Lower leg skin (tissue), 4 donors: ENCODE measurements at regions not wholly inside any gene's neighbourhood (a gene's known extent, or its start where the extent isn't known, plus 50 kb on each side); places are given as distances from the start of the nearest gene placed in this dataset.
"Not testable (repeated sequence)": the region's sequence is repeated elsewhere in the genome, so short reads cannot be mapped to it uniquely, and the experiment has no call there.

ENCODE experiments used
- DNase-seq, 2 donors: peaks; one replicate each; pipeline ENCODE4 v3.0.0-alpha.2; 2019; ENCODE audit warnings: low spot score in 2 of 2
- H3K4me3 ChIP-seq: fragments of 200-600 bp; sonication (generic); 2 replicates; pipeline ENCODE4 v1.5.1; 2017; ENCODE audit warnings: mild to moderate bottlenecking, low read depth; ENCODE audit not compliant: poor library complexity, severe bottlenecking
- POLR2A ChIP-seq, 2 donors: fragments of 450-650 bp; IDR thresholded peaks; one replicate each; pipeline ENCODE4 v1.6.1; 2016 to 2017; ENCODE audit warnings: antibody characterized with exemption in 2 of 2, mild to moderate bottlenecking in 1 of 2, moderate library complexity in 1 of 2
- WGBS, 2 donors: methylation state at CpG; one replicate each; pipeline ENCODE4 v1.1.5; 2018; 5-methylcytosine and 5-hydroxymethylcytosine counted together
- intact Hi-C: fragments of 100-400 bp; cut with DNase I; formaldehyde crosslinking; loops from one replicate; pipeline ENCODE4 v1.15.0; 2023; ENCODE audit warnings: low total_unique reads
- TF ChIP-seq, protein P1 (sequence below), 3 donors: fragments of 450-650 bp; IDR thresholded peaks; one replicate each; pipeline ENCODE4 v1.5.1; 2016; ENCODE audit warnings: antibody characterized with exemption in 3 of 3, mild to moderate bottlenecking in 3 of 3, moderate library complexity in 2 of 3

DNA sequence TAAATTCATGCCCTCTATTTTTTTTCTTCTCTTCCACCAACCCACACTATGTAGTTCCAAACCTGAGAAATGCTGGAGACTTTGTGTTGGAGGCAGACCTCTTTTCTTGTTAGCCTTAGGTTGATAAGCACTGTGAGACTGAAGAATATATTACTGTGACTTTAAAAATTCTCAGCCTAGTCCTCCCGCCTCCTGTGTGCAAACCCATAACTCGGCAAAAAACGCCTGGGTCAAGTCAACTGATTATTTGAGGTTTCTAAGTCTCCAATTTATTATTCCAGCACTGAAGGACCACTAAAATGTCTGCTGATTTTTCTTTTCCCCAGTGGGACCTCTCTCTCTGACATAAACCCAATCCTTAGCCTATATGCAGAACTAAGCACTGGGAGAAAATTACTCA is 1946.0 kb upstream of the RAG2 start:
- WGBS, 2 donors, result 68 to 78% methylated on average over 3 of the region's 3 CpGs
- intact Hi-C loops, result no loop called here
- TF ChIP-seq POLR2A (IDR thresholded peaks at IDR 0.05), result no peak
- TF ChIP-seq, protein P1, sequence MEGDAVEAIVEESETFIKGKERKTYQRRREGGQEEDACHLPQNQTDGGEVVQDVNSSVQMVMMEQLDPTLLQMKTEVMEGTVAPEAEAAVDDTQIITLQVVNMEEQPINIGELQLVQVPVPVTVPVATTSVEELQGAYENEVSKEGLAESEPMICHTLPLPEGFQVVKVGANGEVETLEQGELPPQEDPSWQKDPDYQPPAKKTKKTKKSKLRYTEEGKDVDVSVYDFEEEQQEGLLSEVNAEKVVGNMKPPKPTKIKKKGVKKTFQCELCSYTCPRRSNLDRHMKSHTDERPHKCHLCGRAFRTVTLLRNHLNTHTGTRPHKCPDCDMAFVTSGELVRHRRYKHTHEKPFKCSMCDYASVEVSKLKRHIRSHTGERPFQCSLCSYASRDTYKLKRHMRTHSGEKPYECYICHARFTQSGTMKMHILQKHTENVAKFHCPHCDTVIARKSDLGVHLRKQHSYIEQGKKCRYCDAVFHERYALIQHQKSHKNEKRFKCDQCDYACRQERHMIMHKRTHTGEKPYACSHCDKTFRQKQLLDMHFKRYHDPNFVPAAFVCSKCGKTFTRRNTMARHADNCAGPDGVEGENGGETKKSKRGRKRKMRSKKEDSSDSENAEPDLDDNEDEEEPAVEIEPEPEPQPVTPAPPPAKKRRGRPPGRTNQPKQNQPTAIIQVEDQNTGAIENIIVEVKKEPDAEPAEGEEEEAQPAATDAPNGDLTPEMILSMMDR (IDR thresholded peaks at IDR 0.05), result no peak
- no peak for DNase-seq
- no peak overlapping the region for H3K4me3 ChIP-seq

DNA sequence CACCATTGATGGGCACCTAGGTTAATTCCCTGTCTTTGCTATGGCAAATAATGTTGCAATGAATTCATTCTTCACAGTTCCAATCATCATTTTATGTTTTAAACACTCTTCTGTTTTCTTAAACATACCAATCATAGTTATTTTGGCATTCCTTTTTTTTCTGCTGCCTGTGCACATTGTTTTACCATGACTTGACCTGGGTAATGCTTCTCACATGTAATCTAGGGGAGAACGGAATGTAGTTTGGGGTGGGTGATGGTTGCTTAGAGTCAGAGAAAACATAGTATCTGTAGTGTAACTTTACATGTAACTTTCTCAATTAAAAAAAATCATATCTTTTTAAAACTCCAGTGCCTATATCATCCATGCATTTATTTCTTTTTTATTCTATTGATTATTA is 1945.3 kb upstream of the RAG2 start:
- WGBS, 2 donors, result 68 to 70% methylated on average over 1 of the region's 1 CpG
- TF ChIP-seq, protein P1 (IDR thresholded peaks at IDR 0.05), result no peak
- no peak for TF ChIP-seq POLR2A (IDR thresholded peaks at IDR 0.05)
- intact Hi-C loops, result no loop called here
- no peak overlapping the region for H3K4me3 ChIP-seq
- DNase-seq, result no peak

GRCh38 chr11:38538866-38539680 is 1941.0 kb upstream of the RAG2 start:
- no peak for TF ChIP-seq POLR2A (IDR thresholded peaks at IDR 0.05)
- TF ChIP-seq, protein P1 (IDR thresholded peaks at IDR 0.05), result no peak
- intact Hi-C loops, result no loop called here
- 53 to 55% methylated on average over 6 of the region's 6 CpGs for WGBS, 2 donors

DNA sequence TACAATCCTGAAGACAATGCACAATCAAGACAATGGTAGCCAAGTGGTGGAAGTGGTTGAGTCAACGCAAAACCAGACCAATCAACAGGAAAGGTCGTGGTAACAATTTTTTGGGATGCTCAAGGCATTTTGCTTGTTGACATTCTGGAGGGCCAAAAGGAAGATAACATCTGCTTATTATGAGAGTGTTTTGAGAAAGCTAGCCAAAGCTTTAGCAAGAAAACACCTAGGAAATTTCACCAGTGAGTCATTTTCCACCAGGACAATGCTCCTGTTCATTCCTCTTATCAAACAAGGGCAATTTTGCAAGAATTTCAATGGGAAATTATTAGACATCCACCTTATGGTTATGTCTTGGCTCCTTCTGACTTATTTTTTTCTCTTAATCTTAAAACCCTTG is 1932.2 kb upstream of the RAG2 start:
- no peak overlapping the region for H3K4me3 ChIP-seq
- 64 to 72% methylated on average over 2 of the region's 2 CpGs for WGBS, 2 donors
- TF ChIP-seq, protein P1 (IDR thresholded peaks at IDR 0.05), result no peak
- TF ChIP-seq POLR2A (IDR thresholded peaks at IDR 0.05), result no peak
- no peak for DNase-seq
- intact Hi-C loops, result no loop called here

More at GRCh38 chr11:38538866-38539680, 1941.0 kb upstream of the RAG2 start:
- H3K4me3 ChIP-seq, result no peak overlapping the region
- DNase-seq, result no peak

- intact Hi-C loops, result no loop called here
- no peak overlapping the region for H3K4me3 ChIP-seq
- DNase-seq, result no peak
- TF ChIP-seq, protein P1 (IDR thresholded peaks at IDR 0.05), result no peak
- TF ChIP-seq POLR2A (IDR thresholded peaks at IDR 0.05), result no peak
- 71 to 76% methylated on average over 1 of the region's 1 CpG for WGBS, 2 donors
Observed at GRCh38 chr11:38524945-38525344, 1926.9 kb upstream of the RAG2 start.

DNA sequence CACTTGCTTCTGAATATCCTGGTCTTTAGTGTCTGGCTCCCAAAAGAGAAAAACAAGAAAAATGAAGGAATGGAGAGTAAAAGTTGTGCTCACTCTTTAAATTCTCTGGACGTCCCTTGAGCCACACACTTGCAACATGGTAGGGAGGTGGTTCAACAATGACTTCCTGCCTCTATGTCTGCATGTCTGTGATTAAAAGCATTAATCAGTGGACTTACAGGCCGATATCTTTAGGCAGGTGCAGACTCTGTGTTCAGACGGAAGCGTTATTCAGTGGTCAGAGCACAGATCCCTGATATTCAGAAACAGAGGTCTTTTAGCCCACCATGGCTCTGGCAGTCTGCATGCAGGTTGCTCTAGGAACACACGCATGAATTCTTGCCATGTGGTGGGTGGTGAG is 1920.0 kb upstream of the RAG2 start:
- no peak overlapping the region for H3K4me3 ChIP-seq
- intact Hi-C loops, result no loop called here
- no peak for TF ChIP-seq POLR2A (IDR thresholded peaks at IDR 0.05)
- TF ChIP-seq, protein P1 (IDR thresholded peaks at IDR 0.05), result no peak
- 76 to 86% methylated on average over 5 of the region's 5 CpGs for WGBS, 2 donors
- DNase-seq, result no peak

DNA sequence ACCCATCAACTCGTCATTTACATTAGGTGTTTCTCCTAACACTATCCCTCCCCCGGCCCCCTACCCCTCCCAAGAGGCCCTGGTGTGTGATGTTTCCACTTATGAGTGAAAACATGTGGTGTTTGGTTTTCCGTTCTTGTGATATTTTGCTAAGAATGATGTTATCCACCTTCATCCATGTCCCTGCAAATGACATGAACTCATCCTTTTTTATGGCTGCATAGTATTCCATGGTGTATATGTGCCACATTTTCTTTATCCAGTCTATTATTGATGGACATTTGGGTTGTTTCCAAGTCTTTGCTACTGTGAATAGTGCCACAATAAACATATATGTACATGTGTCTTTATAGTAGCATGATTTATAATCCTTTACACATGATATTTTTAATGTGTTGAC is 1914.8 kb upstream of the RAG2 start:
- H3K4me3 ChIP-seq, intact Hi-C loops, DNase-seq: not testable (repeated sequence)
- 79 to 80% methylated on average over 3 of the region's 3 CpGs for WGBS, 2 donors
